AG08395 (cell line): ENCODE measurements at regions not wholly inside any gene's neighbourhood (a gene's known extent, or its start where the extent isn't known, plus 50 kb on each side); places are given as distances from the start of the nearest gene placed in this dataset.

Source experiments
- DNase-seq: peaks from one replicate; pipeline ENCODE4 v3.0.0; 2012; ENCODE audit warnings: mixed read lengths, low spot score

DNA sequence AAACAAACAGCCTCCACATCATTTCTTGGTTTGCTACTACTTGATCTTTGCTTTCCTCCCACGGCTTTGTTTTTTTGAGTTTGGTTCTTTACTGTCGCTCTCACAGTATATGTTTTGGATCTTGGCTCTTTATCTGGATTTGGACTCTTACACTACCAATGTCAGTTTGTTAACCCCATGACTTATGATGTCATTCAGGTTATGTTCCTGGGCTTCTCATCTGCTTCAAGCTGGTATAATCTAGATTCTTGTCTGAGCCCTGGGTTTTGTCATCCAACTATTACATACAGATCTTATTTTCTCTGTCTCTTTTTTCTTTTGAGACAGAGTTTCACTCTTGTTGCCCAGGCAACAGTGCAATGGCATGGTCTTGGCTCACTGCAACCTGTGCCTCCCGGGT is 482.9 kb upstream of the TEX13C start:
- no peak for DNase-seq

DNA sequence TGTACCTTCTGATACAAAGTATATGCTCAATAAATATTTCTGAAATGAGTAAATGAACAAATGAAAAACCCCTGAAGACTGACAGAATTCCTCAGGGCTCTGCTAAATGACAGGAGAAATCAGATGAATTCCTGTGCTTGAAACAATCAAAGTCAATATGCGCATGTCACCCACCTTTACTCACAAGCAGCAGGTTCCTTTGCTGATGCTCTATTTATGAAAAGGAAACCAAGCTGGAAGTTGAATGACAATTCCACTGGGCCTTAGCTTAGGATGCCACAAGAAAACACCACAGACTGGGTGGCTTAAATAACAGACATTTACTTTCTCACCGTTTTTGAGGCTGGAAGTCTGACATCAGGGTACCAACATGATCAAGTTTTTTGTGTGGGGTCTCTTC is 477.5 kb upstream of the TEX13C start:
- no peak for DNase-seq

DNA sequence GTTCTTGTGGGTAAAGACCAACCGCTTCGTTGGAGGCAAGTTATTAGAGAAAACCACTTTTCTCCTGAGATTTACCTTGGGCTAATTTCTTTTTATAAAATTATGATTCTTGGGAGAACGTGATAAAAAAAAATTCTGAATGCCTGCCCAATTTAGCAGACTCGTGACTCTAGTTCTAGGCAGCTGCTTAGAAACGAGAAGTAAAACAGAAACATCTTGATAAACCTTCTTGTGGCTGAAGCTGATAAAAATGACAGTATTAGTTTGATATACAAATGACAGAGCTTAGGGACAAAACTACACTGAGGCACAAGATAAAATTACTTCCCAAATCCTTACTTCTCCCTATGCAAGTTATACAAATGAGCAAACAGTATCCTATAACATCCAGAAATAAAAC is 458.9 kb upstream of the TEX13C start:
- DNase-seq, result no peak

DNA sequence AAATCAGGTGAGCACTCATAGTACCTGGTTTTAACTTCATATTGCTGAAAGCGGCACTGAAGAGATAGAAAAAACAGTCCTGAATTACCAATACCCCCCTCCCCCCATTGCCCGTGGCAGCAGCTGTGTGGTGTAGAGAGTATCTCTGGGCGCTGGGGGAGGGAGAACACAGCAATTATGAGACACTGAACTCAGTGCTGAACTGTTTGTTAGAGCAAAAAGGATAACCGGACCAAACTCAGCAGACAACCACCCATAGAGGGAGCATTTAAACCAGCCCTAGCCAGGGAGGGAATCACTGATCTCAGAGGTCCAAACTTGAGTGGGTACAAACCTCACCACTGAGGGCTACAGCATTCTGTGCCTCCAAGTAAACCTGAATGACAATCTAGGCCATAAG is 457.4 kb upstream of the TEX13C start:
- no peak for DNase-seq

DNA sequence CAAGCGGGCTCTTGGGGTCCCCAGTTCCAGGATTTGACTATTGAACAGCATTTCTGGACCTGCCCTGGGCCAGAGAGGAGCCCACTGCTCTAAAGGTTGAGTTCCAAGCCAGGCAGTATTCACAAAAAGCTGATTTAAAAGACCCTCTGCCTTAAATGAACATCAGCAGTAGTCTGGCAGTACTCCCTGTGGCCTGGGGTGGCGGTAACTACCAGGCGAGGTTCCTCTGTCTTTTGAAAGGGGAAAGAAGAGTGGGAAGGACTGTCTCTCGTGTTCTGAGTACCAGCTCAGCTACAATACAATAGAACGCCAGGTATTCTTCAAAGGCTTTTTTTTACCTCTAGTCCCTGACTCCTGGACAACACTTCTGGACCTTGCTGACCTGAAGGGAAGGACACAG is 456.4 kb upstream of the TEX13C start:
- no peak for DNase-seq

DNA sequence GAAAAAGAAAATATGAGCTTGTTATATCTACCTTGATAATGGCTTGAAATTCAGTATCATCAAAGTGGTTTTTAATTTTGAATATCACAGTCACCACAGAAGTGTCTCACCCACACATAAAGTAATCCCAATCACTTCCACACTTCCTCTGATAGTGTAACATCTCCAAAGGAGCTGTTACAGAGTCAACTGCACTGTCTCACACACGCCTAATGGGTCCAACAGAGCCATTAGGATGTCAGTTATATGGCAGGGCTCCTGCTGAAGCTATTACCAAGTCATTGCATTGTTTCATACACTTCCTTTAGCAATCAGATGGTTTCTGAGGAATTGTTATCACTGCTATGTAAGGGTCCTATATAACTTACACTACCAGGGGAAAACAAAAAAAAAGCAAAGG is 432.1 kb upstream of the TEX13C start:
- DNase-seq, result no peak

DNA sequence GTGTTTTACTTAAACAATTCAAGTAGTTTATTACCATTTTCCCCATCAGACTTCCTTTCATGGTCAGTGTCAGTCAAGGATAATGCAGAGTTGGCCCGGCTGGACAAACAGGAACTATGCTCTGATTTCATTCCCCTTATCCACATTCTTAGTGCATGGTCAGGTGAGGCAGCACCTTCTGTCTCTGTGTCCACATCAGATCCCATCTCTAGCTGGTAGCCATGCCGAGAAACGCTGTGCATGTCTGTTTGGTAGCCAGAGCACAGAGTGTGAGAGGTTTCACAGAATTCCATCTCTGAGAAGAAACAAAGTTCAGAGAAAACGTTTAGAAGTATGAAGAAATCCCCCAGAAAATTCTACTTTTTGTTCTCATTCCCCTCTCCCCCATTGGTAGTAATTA is 423.7 kb upstream of the TEX13C start:
- DNase-seq, result no peak

DNA sequence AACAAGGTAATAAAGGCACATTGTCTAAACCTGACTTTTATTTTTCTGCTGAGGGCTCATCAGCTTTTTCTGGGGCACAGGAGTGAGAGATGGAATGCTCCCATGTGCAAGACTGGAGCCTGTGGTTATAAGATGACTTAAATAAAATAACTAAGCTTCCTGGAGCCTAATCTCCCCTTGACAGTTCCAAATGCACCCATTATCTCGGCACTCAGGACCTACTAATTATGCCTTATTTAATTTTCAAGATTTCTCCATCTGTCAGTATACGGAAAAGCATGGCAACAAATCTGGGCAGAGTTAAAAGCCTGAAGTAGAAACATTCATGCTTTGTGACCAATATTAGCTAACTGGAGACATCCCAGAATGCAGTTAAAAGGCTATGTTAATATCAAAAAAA is 416.7 kb upstream of the TEX13C start:
- no peak for DNase-seq

DNA sequence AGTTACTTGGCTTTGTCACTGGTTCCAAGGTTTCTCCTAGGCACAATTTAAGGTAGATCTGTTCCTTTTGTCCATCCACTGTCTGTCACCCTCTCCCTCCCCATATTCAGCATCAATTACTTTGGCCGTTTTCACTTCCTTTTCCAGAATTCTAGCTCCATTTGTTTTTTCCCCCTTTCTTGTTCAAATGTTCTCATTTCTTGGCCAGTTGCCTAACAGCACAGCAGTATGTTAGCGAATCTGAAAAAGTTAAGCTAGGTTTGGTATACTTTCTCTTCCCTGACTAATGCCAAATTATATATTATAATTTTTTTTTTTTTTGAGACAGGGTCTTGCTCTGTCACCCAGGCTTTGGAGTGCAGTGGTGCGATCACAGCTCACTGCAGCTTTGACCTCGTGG is 409.1 kb upstream of the TEX13C start:
- no peak for DNase-seq

DNA sequence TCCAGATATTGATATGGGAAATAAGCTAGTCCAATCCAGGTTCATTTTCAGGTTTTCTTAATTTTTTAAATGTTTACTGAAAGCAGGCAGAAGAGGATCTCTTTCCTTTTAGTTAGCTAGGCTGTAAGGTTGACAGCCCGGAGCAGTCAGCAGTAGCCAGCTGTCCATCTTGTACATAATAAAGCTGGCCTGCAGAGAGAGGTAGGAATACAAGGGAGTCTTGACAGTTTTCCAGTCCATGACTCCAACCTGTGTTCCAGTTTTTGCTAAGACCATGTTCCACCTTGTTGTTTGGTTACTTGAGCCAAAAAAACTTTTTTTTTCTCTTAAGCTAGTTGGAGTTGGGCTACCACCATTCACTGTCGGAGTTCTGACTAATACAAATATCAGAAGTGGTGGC is 402.7 kb upstream of the TEX13C start:
- no peak for DNase-seq

DNA sequence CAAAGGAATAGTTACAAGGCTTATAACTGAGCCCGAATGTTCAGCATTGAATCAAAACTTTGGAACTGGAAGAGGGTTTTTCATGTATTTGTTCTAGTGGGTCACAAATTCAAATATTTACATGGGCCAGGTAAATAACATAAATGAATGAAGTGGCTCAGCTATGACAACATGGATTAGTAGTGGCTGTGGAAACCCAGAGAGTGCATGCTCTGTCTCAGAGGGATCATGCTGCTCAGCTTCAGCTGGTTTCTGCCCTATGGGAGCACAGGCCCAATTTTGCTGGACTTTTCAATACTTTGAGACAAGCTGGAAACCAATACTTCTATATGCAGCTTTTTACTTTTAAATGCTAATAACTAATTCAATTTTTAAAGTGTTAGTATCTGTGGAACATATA is 394.0 kb upstream of the TEX13C start:
- DNase-seq, result no peak

DNA sequence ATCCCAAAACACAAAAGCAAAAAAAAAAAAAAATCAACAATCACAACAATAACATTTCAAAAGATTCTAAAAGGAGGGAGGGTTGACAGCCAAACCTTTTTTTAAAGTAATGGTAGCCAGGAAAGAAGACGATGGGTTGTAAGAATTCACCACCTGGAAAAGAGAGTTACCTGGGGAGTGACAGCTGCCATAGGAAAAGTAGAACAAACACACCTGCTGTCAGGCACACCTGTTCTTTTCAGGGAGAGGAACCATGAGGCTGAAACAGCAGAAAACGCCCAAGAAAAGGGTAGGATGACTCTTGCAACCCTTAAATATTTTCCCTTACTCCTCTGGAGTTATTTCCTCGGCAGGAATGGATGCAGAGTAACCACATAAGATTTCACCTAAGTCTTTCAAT is 388.4 kb upstream of the TEX13C start:
- no peak for DNase-seq

DNA sequence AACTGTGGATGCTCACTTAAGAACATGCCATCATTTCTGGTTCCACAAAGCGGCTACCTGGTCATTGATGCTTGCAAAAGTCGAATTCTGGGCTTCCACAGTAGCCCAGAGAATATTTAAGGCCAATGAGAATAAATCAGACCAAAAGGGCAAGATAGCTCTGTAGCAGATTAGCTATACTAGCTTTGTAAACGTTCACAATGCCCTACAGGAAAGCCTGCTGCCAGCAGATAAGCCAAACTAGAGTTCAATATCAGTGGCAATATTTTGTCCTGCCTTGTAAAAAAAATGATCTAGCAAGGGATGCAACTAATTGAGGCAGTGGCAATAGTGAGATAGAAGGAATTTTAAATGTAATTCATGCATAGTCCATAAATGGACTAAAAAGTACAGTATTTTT is 387.7 kb upstream of the TEX13C start:
- DNase-seq, result no peak

DNA sequence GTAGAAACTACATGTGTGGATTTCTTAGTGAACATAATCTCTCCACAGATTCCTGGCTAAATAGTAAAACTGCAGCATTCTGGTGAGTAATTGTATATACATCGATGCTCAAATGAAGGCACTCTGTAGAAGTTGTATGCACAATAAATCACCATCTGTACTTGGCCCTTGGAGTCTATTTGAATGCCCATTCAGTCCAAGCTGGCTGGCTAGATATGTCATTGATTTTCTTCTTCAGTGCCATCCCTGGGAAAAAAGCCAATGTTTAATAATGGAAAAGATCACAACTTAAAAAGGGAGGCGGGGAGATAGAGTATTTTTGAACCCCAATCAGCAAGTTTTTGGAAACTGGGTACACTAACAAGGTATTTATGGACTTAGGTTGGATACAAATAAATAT is 381.0 kb upstream of the TEX13C start:
- DNase-seq, result no peak

DNA sequence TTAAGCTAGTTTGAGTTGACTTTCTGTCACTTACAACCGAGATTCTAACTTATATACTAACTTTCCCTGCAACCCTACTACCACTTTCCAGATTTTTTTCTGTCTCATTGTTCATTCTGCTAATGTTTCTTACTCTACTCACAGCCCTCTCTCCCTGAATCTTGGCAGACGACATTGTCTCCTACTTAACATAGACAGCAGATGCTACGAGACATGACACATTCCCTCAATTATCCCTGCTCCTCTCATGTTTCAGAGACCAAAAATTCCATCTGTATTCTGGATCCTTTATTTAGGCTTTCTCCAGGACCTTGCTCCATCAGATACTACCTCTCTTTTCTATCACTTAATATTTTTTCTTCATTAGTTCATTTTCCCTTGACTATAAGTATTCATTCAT is 379.1 kb upstream of the TEX13C start:
- DNase-seq, result no peak

DNA sequence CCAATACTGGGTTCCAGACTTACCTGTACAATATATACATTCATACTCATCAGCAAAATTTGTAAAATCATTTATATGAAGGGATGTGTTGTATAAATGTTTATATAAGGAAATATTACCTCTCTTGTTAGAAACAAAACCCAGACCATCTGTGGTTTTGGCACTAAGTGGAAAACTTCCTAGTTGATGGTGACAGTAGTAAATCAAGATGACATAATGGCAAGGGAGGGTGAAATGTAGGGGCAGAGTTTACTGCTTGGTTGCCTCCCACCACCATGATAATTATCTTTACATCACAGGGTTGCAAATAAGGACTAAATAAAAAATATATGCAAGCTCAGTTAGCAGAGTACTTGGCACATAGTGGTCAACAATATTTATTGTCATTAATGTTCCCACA is 365.3 kb upstream of the TEX13C start:
- no peak for DNase-seq

DNA sequence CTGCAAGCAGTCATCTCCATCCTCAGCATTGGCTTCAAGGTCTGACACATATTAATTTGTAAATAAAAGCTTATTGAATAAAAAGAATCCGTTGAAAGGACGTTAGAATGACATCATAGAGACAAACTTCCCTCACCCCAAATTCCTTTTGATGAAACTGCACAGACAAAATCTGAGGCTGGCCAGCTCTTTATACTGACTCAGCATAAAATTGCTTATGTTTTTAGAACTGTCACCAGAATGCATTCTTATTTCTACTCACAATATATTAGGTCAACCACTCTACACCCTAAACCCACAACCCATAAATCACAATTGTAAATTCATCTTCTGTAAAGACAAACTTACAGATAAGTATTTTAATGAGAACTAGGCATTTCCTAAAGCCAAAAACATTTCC is 359.2 kb upstream of the TEX13C start:
- DNase-seq, result no peak

DNA sequence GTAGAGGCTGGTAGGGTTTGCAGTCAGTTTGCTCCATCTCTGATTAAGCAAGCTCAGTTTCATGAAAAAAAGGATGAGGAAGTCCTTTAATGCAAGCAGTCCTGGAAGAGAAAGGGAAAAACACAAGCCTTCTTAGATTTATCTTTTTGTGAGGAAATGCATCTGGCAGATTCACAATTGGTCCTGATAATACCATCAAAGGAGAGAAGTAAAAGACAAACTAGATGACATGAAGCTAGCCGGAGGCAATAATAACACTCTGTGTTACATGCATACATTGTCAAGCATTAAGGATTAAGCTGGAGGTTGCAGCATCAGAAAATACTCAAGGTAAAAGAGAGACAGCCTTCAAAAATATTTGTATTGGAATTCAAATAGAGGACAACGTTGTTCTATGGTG is 356.0 kb upstream of the TEX13C start, which contains the start of gene TENM1:
TENM1 (minus strand) TSS at position 101 of the 400 bp plus-strand sequence.
- no peak for DNase-seq

DNA sequence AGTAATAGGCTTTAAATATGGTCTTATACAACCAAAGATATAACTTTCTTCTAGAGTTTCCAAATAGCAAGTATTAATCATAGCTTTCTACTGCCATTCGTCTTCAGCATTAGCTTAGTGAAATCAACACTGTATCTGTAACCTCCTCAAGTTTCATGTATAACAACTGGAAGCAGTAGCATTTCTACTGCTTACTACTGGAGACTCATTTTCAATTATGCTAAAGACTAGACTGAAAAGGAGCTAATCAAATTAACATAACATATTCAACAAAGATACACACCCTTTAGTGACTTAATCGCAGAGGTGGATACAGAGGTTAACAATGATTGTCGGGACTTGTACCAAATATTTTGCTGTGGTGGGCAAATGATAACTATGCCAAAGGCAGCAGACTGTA is 344.2 kb upstream of the TEX13C start:
- no peak for DNase-seq

DNA sequence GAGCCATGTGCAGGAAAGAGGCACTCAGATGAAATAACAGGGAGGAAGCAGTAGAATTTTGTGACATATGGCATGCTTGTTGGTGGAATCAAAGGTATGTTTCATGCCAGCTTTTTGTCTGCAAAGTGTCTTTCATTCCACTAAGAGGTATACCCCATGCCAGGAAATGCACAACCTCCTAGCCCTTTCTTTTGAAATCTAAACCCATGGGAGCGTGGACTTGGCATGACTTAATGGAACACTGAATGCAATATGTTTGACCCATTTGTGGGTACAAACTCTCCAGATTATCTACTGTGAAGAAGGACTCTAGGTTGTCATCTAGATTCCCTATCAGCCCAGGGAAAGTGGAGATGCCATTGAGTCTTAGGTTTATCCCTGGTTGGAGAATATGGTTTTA is 338.3 kb upstream of the TEX13C start:
- no peak for DNase-seq

DNA sequence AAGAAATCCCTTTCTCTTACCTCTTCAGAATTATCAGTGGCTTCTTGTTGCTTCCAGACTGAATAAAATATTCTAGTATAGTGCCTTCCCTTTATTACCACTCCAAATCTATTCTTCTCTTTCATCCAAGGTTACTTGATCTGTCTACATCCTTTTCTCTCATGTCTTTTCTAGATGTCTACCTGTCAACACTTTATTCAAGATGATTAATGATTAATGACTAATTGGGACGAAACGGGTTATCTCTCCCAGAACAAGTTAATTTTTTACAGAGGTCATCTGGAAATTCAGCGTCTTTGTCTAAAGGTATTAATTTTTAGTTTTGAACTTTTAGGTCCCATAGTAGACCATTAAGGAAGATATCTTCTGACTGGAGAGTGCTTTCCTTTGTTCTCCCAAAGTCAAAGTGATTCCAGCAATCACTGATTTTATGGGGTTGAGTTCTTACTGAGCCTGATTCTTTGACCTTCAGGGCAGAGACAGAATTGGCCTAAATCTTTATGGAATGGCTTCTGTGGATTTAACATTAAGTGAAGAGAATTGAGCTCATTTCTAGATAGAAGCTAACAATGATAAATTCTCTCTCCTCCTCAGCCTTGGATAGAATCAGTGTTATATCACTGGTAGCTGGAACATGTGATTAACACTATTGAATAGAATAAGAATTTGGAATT is 335.4 kb upstream of the TEX13C start:
- no peak for DNase-seq

DNA sequence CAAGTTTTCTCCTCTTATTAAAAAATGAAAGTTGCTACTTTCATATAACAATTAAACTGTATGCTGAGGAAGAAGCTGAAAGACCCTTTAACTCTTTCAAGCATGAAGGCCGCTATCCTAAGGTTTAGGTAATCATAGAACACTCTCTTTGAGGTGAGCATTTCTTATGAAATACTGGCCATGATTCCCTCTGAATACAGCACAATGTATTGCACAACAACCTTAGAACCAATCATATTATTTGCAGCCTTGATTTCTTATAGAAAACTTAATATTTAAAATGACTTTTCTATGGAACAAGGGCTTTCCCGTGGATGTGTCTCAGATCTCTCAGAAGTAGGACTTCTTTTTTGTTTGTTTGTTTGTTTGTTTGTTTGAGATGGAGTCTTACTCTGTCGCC is 333.4 kb upstream of the TEX13C start:
- DNase-seq, result no peak

DNA sequence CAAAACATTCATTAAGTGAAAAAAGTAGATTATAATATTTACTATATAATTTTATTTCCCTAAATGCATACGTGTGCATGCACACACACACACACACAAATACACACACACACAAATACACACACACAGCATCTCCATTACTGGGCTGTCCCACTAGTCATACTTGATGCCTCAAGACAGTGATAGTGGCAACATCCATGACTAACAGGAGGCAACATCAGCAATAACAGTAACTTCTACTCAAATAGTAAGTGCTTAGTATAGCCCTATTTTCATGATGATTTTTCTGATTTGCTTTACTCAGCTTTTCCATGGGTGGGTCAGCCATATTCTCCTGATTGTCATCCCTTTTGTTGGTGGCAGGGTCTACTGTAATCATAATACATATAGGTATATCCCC is 325.9 kb upstream of the TEX13C start:
- no peak for DNase-seq

DNA sequence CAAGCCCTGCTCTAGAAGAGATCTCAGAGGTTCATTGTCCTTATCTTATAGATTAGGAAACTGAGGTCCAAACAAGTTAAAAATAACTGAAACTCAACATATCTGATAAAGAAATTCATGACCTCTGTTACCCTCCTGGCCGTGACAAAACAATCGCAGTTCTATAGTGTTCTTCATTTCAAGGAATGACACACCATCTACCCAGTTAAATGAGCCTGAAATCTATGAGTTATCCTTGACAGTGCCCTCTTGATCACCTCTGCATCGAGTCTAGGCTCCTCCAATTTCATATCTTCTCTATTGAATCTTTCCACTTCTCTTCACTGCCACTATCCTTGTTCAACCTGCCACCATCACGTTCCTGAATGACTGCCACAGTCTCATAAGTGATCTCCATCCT is 325.3 kb upstream of the TEX13C start:
- DNase-seq, result no peak
